GM12872 (cell line): ENCODE measurements at regions not wholly inside any gene's neighbourhood (a gene's known extent, or its start where the extent isn't known, plus 50 kb on each side); places are given as distances from the start of the nearest gene placed in this dataset.

Source experiments
- CTCF ChIP-seq: IDR thresholded peaks from 3 replicates; pipeline ENCODE4 v1.5.1; 2011; ENCODE audit warnings: low read depth, mild to moderate bottlenecking, low read length, moderate library complexity; ENCODE audit not compliant: insufficient read depth

GRCh38 chr6:40810171-40810570, 223.0 kb upstream of the LRFN2 start:
- no peak for TF ChIP-seq CTCF

- TF ChIP-seq CTCF, result no peak
These were observed 222.5 kb upstream of the LRFN2 start for GRCh38 chr6:40809627-40810026.

GRCh38 chr6:40807484-40807883, 220.3 kb upstream of the LRFN2 start:
- TF ChIP-seq CTCF, result no peak

- TF ChIP-seq CTCF, result no peak
These were observed 219.2 kb upstream of the LRFN2 start for GRCh38 chr6:40806256-40806864.

GRCh38 chr6:40805336-40805735, 218.2 kb upstream of the LRFN2 start:
- TF ChIP-seq CTCF, result no peak

- TF ChIP-seq CTCF, result no peak
These were observed 217.7 kb upstream of the LRFN2 start for GRCh38 chr6:40804905-40805304.

GRCh38 chr6:40803897-40804702, 216.9 kb upstream of the LRFN2 start:
- TF ChIP-seq CTCF, result no peak
